NT2/D1 (cell line): ENCODE measurements at regions not wholly inside any gene's neighbourhood (a gene's known extent, or its start where the extent isn't known, plus 50 kb on each side); places are given as distances from the start of the nearest gene placed in this dataset.

ENCODE experiments used
- YY1 ChIP-seq: IDR thresholded peaks from 2 replicates; pipeline ENCODE4 v1.6.1; 2011; ENCODE audit not compliant: insufficient read length, insufficient read depth
- ZNF274 ChIP-seq: IDR thresholded peaks from 2 replicates; pipeline ENCODE4 v1.6.1; 2011; ENCODE audit warnings: mild to moderate bottlenecking, low read depth, low read length

GRCh38 chr11:134725211-134725610 lies 313.2 kb upstream of the B3GAT1 start:
- TF ChIP-seq YY1 (no peak), ZNF274 (no peak)
